HG02588 (cell line): ENCODE measurements at regions not wholly inside any gene's neighbourhood (a gene's known extent, or its start where the extent isn't known, plus 50 kb on each side); places are given as distances from the start of the nearest gene placed in this dataset.

Experiments
- ATAC-seq: cut with Tn5 transposase; IDR thresholded peaks from one replicate; pipeline ENCODE4 v1.9.1; 2021; ENCODE audit warnings: mild to moderate bottlenecking, moderate library complexity; ENCODE audit not compliant: unreplicated experiment

DNA sequence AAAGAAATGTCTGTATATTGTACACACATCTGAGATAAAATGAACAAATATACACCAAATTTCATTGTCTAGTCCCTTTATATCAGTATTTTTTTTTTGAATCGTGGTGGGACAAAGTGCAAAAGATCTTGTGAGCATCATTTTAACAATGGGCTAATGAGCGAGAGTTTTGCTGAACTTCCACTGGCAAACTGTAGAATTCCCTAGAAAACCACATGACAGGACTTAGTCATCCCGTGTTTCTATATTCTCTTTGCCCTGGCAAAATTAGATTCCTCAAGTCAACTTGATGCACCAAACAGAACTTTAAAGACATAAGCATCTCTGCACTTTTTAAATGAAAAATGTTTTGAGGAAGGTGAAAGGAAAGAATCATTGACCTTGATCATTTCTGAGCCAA is 488.2 kb upstream of the PTBP2 start:
- ATAC-seq, result no peak

DNA sequence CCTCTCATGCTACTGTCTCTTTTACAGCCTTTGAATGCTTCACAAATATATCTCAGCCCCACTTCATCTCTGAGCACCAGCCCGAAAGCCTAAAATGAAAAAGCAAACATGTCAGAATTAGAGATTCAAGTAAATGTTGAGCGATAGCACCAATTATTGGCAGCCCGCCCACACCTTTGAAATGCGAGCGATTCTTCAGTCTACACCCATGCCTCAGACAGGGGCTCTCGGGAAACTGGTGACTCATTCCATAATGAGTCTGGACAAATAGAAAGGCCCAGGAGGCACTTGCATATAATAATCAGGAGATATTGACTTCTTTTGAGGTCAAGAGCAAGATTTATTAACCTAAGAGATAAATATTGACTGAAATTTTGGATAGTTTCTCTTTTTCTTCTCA is 487.3 kb upstream of the PTBP2 start:
- ATAC-seq, result no peak

DNA sequence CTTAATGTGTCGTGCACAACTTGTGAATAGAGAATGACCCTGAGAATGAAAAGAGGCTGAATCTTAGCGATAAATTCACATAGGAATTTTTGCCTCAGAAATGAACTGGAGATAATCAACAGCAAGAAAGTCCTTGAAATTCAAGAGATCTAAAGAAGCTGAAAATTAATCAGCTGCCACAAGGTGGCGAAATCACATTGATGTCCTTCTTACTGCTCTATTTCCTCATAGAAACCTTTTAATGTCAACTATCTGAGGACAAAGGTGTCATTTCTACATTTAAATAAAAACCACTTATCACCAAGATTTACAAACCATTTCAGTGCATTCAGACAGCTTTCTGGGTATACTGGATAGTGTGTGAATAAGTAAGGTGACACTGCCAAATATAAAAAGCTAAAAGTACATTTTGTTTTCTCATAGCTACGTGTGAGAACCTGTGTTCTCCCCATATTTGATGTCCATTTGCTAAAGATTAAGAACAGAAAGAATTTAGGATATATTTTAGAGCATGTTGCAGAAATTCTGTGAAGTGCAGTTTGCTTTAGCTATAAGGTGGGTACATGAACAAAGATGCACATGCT is 485.3 kb upstream of the PTBP2 start:
- ATAC-seq, result peak; percentile 50

DNA sequence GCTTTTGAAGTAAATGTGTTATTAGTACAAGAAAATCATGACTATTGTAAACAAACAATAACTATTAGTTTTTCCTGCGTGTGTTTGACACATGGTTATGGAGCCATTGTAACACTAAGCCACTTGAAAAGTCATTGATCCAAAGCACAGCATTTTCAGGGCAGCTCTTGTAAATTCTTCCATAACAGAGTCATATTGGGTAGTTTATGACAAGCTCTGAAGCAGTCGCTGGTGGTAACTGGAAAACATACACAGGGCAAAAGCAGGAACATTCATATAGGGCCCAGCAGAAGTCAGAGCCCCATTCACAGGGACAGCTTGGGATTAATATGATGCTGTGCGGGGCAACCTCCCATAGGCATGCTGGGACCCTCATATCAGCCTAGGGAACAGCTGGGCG is 483.2 kb upstream of the PTBP2 start:
- ATAC-seq, result no peak

DNA sequence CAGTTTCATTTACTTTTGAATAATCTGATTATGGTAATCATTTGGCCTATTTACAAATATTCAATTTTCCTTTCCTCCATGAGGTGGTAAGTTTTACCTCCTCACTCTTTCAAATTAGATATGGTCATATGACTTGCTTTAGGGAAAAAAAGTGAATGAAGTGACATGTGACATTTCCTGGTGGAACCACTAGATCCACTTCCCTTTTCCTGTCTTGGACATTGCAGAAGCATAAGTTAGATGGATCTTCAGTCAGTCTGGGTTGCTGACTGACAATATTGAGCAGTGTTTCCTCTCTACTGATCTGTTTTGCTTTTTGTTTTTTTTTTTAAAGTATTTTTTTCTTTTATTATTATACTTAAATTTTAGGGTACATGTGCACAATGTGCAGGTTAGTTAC is 481.1 kb upstream of the PTBP2 start:
- ATAC-seq, result no peak

GRCh38 chr1:96253246-96254035 is 468.1 kb upstream of the PTBP2 start:
- no peak for ATAC-seq

DNA sequence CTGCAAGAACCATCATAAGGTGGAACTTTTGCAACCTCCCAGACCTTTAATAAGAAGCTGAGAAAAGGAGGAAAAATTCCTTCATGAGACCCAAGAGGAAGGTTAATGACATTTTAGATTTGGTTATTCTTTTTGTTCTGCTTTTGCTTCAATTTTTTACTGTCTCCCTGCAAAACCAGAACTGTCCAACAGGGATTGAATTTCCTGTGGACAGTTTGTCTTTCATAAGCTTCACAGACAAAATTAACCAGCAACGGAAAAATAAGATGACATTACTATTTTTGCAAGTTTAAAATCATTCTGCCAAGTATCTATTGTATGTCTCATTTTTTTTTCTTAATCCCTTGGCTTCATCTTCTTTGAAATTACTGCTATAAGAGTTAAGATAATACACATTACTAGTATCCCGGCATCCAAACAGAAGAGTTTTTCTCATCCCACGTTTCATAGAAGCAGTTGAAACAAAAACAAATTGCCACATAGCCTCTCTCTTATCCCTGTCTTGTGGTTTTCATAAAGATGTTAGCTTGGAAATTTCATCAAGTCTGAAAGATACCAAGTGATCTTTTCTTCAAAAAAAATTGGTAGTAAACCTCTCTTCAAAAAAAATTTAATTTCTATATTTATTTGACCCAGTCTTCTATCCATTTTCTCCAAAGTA is 465.3 kb upstream of the PTBP2 start:
- no peak for ATAC-seq

- ATAC-seq, result no peak
Measured at GRCh38 chr1:96259399-96259798, 462.2 kb upstream of the PTBP2 start.

DNA sequence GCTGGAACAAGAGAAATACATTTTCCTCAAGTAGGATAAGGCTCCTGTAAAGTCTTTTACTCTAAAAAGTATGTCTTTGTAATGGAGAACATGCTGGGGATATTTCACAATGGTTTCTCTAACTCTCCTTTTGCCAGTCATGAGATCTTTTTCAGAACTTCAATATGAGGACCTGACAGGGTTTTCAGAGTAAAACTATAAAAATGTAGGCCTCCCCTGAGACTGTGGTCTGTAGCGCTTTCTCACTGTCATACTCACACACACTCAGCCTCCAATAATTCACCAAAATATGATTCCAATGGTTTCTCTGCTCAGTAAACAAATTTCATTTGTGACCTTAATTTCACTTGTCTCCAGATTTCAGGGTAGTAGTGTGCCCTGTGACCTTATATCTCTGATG is 440.1 kb upstream of the PTBP2 start:
- no peak for ATAC-seq

DNA sequence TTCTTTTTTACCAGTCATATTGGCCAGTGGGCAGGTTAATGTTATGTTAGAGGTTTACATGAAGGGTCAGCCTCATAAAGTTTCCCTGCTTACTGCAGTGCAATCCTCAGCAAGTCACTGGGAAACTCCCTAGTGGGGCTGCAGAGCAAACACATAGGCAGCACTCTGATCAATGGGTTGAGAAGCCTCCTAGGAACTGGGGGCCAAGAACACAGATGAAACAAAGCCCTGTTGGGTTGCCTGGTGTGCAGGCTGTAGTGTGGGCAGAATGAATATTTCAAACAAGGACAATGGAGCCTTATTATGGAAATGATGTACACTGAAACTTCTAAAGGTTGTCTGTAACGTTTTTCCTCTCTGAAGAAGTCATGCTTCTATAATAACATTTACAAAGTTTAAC is 431.6 kb upstream of the PTBP2 start:
- ATAC-seq, result no peak

GRCh38 chr1:96290801-96291200 is 430.8 kb upstream of the PTBP2 start:
- ATAC-seq, result no peak

DNA sequence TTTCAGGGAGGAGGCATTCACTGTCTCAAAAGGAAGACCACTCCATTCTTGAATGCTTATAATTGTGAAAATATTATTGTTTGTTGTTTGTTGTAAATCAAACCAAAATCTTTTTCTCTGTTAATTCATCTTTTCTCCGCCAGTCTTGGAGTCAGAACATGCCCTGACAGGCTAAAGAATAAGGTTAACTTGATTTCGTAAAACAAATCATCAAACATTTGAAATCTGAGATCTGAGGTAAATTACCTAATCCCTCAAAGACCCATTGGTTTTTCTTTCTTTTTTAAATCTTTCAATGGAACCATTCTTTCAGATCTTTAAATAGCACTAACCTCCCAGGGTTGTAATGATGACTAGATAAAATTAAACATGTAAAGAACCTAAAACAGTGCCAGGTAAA is 430.1 kb upstream of the PTBP2 start:
- no peak for ATAC-seq

- no peak for ATAC-seq
Measured at GRCh38 chr1:96292141-96292540, 429.4 kb upstream of the PTBP2 start.

DNA sequence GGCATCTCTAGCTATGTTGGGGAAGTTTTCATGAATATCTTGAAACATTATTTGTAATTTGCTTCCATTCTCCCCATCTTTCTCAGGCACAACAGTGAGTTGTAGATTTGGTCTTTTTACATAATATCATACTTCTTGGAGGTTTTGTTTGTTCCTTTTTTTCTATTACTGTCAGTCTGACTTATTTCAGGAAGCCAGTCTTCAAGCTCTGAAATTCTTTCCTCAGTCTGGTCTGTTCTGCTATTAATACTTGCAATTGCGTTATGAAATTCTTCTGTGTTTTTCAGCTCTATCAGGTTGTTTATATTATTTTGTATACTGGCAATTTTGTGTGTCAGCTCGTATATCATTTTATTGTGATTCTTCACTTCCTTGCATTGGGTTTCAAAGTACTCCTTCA is 424.6 kb upstream of the PTBP2 start:
- ATAC-seq, result no peak

DNA sequence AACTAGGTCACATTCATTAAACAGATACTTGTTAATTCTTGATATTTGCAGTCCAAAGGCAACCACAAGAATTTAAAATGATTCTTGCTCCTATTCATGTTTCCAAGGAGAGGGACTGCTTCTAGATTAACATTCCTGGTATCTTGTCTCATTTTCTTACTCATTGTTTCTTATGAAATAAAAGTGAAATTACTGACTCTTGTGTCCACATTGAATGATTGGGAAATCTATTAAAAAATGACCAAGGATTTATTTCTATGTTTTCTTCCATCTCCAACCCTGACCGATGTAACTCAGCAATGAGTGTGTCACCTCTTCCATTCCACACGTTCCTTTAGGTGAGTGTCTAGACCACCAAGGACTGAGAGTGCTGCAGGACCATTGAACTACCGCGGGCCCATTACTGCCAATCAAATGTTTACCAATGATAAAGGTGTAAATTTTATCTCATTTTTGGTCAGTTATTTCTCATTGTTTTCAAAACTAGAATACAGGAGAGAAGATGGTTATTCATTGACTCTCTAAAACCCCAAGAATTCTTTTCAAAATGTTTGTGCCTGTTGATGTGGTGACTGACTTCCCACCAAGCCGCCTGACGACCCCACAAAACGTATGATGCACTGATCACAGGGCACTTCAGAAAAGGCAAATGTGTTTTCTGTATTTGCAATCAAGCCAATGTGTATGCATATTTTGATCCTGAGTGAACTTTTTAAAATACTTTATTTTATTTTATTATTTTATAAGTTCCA is 414.6 kb upstream of the PTBP2 start:
- ATAC-seq, result no peak

GRCh38 chr1:96308314-96308713 is 413.3 kb upstream of the PTBP2 start:
- ATAC-seq, result no peak

- ATAC-seq, result no peak
Measured at GRCh38 chr1:96309783-96310182, 411.8 kb upstream of the PTBP2 start.

DNA sequence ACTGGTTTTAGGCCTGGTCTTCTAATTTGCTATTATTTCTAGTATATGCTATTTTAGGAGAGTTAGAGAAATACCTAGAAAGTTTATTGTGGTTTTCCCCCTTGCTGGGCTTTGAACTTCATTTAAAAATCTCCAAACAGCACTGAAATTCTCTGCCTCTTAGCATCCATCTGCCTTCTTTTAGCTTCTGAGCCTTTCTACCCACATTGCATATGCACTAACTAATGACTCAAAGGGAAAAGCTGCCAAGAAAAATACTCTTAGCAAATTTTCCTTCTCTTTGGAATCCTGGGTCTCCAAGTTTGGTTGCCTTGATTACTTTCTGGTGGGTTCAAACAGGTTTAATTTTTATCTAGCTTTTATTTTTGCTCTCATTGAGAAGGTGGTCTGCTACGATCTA is 408.4 kb upstream of the PTBP2 start:
- no peak for ATAC-seq

- ATAC-seq, result no peak
Measured at GRCh38 chr1:96329121-96329520, 392.5 kb upstream of the PTBP2 start.

DNA sequence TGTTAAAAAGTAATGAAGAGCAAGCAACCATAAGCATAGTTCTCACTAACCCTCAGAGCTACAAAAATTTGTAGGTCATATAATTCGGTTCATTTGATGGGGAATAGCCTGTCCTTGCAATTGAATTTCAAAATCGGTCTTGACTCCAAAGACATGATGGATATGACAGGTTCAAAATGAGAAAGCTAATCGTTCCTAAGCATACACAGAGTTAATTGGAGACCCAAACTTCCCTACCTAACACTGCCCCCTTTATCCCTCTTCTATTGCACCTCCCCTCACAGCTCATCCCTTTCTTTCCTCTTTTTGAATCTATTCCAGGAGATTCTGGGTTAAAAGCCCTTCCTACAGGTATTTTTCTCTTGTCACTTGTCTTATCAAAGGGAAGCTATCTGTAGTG is 390.0 kb upstream of the PTBP2 start:
- no peak for ATAC-seq

GRCh38 chr1:96333522-96334235 is 387.9 kb upstream of the PTBP2 start:
- no peak for ATAC-seq
